ENCODE measurements at regions not wholly inside any gene's neighbourhood (a gene's known extent, or its start where the extent isn't known, plus 50 kb on each side); places are given as distances from the start of the nearest gene placed in this dataset.

- TF ChIP-seq CTCF (IDR thresholded peaks at IDR 0.05; ENCODE audit: low read depth, low read length) (no peak), POLR2A (IDR thresholded peaks at IDR 0.05; ENCODE audit: extremely low read depth, insufficient read length) (no peak)
Observed at GRCh38 chr5:52173133-52173532, 614.6 kb upstream of the ITGA1 start.

Data from NB4 (cell line).